IMR-90 (cell line): ENCODE measurements at regions not wholly inside any gene's neighbourhood (a gene's known extent, or its start where the extent isn't known, plus 50 kb on each side); places are given as distances from the start of the nearest gene placed in this dataset.

Source experiments
- ATAC-seq: fragments of 200-7000 bp; cut with Tn5 transposase; 2 replicates; pipeline ENCODE4 v1.9.1; 2020; ENCODE audit warnings: low read depth, mild to moderate bottlenecking, moderate library complexity
- BruUV-seq: library from RNA; stranded (reverse); fragments of 400-500 nt; replicated peaks from 2 replicates; lab custom pipeline; 2021; lab: Mats Ljungman, UMichigan
- CTCF ChIA-PET: fragments of 300-600 bp; formaldehyde crosslinking; extraction: SDS; loops from one replicate; lab custom pipeline; 2021; ENCODE audit warnings: antibody characterized with exemption; lab: Yijun Ruan, JAX
- POLR2A ChIA-PET: fragments of 300-600 bp; sonication (Branson Sonifier 250); formaldehyde crosslinking; loops from one replicate; lab custom pipeline; 2022; ENCODE audit warnings: antibody characterized with exemption; ENCODE audit not compliant: unreplicated experiment; lab: Charles Lee
- DNase-seq: peaks from one replicate; pipeline ENCODE4 v3.0.0; 2013
- H2AFZ ChIP-seq: replicated peaks from 2 replicates; pipeline ENCODE3; 2013; ENCODE audit warnings: low read length, mild to moderate bottlenecking; ENCODE audit not compliant: poor library complexity
- H2AK5ac ChIP-seq: 2 replicates; pipeline ENCODE4 v1.6.1; 2013; ENCODE audit warnings: low read depth, low read length, inconsistent platforms
- H2AK9ac ChIP-seq: replicated peaks from 2 replicates; pipeline ENCODE3; 2013; ENCODE audit warnings: mild to moderate bottlenecking, low read depth, low read length, moderate library complexity; ENCODE audit not compliant: poor library complexity
- H2BK120ac ChIP-seq: 2 replicates; pipeline ENCODE4 v1.6.1; 2013; ENCODE audit warnings: low read depth, low read length, inconsistent platforms
- H2BK15ac ChIP-seq: 3 replicates; pipeline ENCODE4 v1.6.1; 2013; ENCODE audit warnings: low read depth, low read length, inconsistent platforms
- H2BK20ac ChIP-seq: 2 replicates; pipeline ENCODE4 v1.6.1; 2013; ENCODE audit warnings: low read depth, mild to moderate bottlenecking, inconsistent platforms, low read length, moderate library complexity
- H2BK5ac ChIP-seq: 2 replicates; pipeline ENCODE4 v1.6.1; 2013; ENCODE audit warnings: mild to moderate bottlenecking, low read depth, low read length, inconsistent platforms; ENCODE audit not compliant: poor library complexity, severe bottlenecking
- H3K14ac ChIP-seq: replicated peaks from 2 replicates; pipeline ENCODE4 v1.6.1; 2013; ENCODE audit warnings: low read depth, low read length, inconsistent platforms
- H3K18ac ChIP-seq: 2 replicates; pipeline ENCODE4 v1.6.1; 2013; ENCODE audit warnings: low read depth, low read length, control low read depth
- H3K23ac ChIP-seq: 2 replicates; pipeline ENCODE4 v1.6.1; 2013; ENCODE audit warnings: low read depth, low read length, inconsistent platforms
- H3K27ac ChIP-seq: 2 replicates; pipeline ENCODE4 v1.5.1; 2013; ENCODE audit warnings: mild to moderate bottlenecking, control low read depth, low read length; ENCODE audit not compliant: insufficient read depth
- H3K27me3 ChIP-seq: 2 replicates; pipeline ENCODE4 v1.6.1; 2013; ENCODE audit warnings: low read length; ENCODE audit not compliant: control insufficient read depth, insufficient read depth
- H3K36me3 ChIP-seq: 2 replicates; pipeline ENCODE4 v1.6.1; 2013; ENCODE audit warnings: low read length, mixed read lengths; ENCODE audit not compliant: control insufficient read depth, insufficient read depth
- H3K4ac ChIP-seq: 2 replicates; pipeline ENCODE4 v1.6.1; 2013; ENCODE audit warnings: low read depth, low read length, inconsistent platforms
- H3K4me1 ChIP-seq: 2 replicates; pipeline ENCODE4 v1.6.1; 2013; ENCODE audit warnings: low read length, mixed read lengths; ENCODE audit not compliant: control insufficient read depth, insufficient read depth
- H3K4me2 ChIP-seq: 2 replicates; pipeline ENCODE4 v1.6.1; 2013; ENCODE audit warnings: low read depth, mild to moderate bottlenecking, control low read depth, low read length, moderate library complexity
- H3K4me3 ChIP-seq: 2 replicates; pipeline ENCODE4 v1.5.1; 2013; ENCODE audit warnings: low read depth, mild to moderate bottlenecking, control low read depth, low read length, moderate library complexity; ENCODE audit not compliant: insufficient read depth
- H3K56ac ChIP-seq: 2 replicates; pipeline ENCODE4 v1.6.1; 2013; ENCODE audit warnings: low read length, inconsistent platforms; ENCODE audit not compliant: insufficient read depth; ENCODE audit errors: extremely low read depth
- H3K79me1 ChIP-seq, 2 experiments: 2 replicates each; pipeline ENCODE4 v1.6.1; 2013; ENCODE audit warnings: low read length in 2 of 2, inconsistent platforms in 1 of 2, low read depth in 1 of 2
- H3K9ac ChIP-seq: 2 replicates; pipeline ENCODE4 v1.6.1; 2013; ENCODE audit warnings: low read depth, low read length, control low read depth
- H3K9me1 ChIP-seq: 2 replicates; pipeline ENCODE4 v1.6.1; 2013; ENCODE audit warnings: low read length, inconsistent platforms; ENCODE audit not compliant: insufficient read depth
- H3K9me3 ChIP-seq: 2 replicates; pipeline ENCODE4 v1.6.1; 2013; ENCODE audit warnings: low read length; ENCODE audit not compliant: control insufficient read depth, insufficient read depth
- H4K20me1 ChIP-seq: 2 replicates; pipeline ENCODE4 v1.6.1; 2013; ENCODE audit warnings: low read length, inconsistent platforms; ENCODE audit not compliant: insufficient read depth
- H4K5ac ChIP-seq: 2 replicates; pipeline ENCODE4 v1.6.1; 2013; ENCODE audit warnings: mild to moderate bottlenecking, low read depth, low read length, control low read depth
- H4K8ac ChIP-seq, 2 experiments: 2 replicates each; pipeline ENCODE4 v1.6.1; 2013; ENCODE audit warnings: low read depth in 2 of 2, low read length in 2 of 2, control low read depth in 1 of 2, inconsistent platforms in 1 of 2
- H4K91ac ChIP-seq: 2 replicates; pipeline ENCODE4 v1.6.1; 2013; ENCODE audit warnings: low read depth, low read length, inconsistent platforms; ENCODE audit not compliant: insufficient read depth
- BHLHE40 ChIP-seq: fragments of 150-350 bp; IDR thresholded peaks from 2 replicates; pipeline ENCODE4 v1.6.1; 2016; ENCODE audit warnings: mild to moderate bottlenecking, low read depth, low read length
- CEBPB ChIP-seq: IDR thresholded peaks from 2 replicates; pipeline ENCODE4 v1.6.1; 2012; ENCODE audit warnings: low read depth, low read length, improper control_type of control experiment
- CHD1 ChIP-seq: IDR thresholded peaks from 2 replicates; pipeline ENCODE4 v1.6.1; 2012; ENCODE audit warnings: low read depth, low read length, improper control_type of control experiment
- CTCF ChIP-seq: conservative IDR thresholded peaks from 2 replicates; pipeline ENCODE4 v1.5.1; 2012; ENCODE audit warnings: mild to moderate bottlenecking, low read depth, low read length, improper control_type of control experiment
- ELK1 ChIP-seq: fragments of 150-350 bp; IDR thresholded peaks from 2 replicates; pipeline ENCODE4 v1.6.1; 2016; ENCODE audit warnings: low read depth, mild to moderate bottlenecking, low read length, moderate library complexity, borderline replicate concordance
- FOS ChIP-seq: fragments of 150-350 bp; IDR thresholded peaks from 2 replicates; pipeline ENCODE4 v1.6.1; 2016; ENCODE audit warnings: low read depth, low read length
- MAFK ChIP-seq: IDR thresholded peaks from 2 replicates; pipeline ENCODE4 v1.6.1; 2012; ENCODE audit warnings: low read depth, low read length, improper control_type of control experiment
- MAZ ChIP-seq: IDR thresholded peaks from 2 replicates; pipeline ENCODE4 v1.6.1; 2012; ENCODE audit warnings: low read depth, mild to moderate bottlenecking, low read length, improper control_type of control experiment, moderate library complexity, borderline replicate concordance
- MXI1 ChIP-seq: IDR thresholded peaks from 2 replicates; pipeline ENCODE4 v1.6.1; 2012; ENCODE audit warnings: low read depth, mild to moderate bottlenecking, low read length, moderate library complexity, borderline replicate concordance
- NFE2L2 ChIP-seq: fragments of 150-350 bp; IDR thresholded peaks from 2 replicates; pipeline ENCODE4 v1.6.1; 2016; ENCODE audit warnings: low read depth, mild to moderate bottlenecking, low read length
- POLR2A ChIP-seq: IDR thresholded peaks from 2 replicates; pipeline ENCODE4 v1.6.1; 2012; ENCODE audit warnings: mild to moderate bottlenecking, low read depth, low read length
- RAD21 ChIP-seq: IDR thresholded peaks from 2 replicates; pipeline ENCODE4 v1.6.1; 2012; ENCODE audit warnings: low read length, improper control_type of control experiment
- RCOR1 ChIP-seq: IDR thresholded peaks from 2 replicates; pipeline ENCODE4 v1.6.1; 2012; ENCODE audit warnings: mild to moderate bottlenecking, low read length, improper control_type of control experiment; ENCODE audit not compliant: insufficient replicate concordance
- RFX5 ChIP-seq: IDR thresholded peaks from 2 replicates; pipeline ENCODE4 v1.8.0; 2012; ENCODE audit warnings: low read depth, mild to moderate bottlenecking, low read length, moderate library complexity
- SMC3 ChIP-seq: fragments of 150-350 bp; IDR thresholded peaks from 2 replicates; pipeline ENCODE4 v1.6.1; 2016; ENCODE audit warnings: low read depth, mild to moderate bottlenecking, antibody characterized with exemption, low read length, moderate library complexity
- USF2 ChIP-seq: fragments of 150-350 bp; IDR thresholded peaks from 2 replicates; pipeline ENCODE4 v1.6.1; 2017; ENCODE audit warnings: mild to moderate bottlenecking, antibody characterized with exemption, low read length, low read depth
- WGBS, 2 experiments: methylation state at CpG; one replicate each; pipeline versions ENCODE4 v1.1.5 to v1.1.7; 2013; ENCODE audit warnings: missing lambda C conversion rate in 2 of 2; ENCODE audit not compliant: insufficient read length in 1 of 2; ENCODE audit errors: extremely low coverage in 2 of 2; 5-methylcytosine and 5-hydroxymethylcytosine counted together
- dilution Hi-C: fragments of 300-500 bp; cut with HindIII; formaldehyde crosslinking; loops from one replicate; pipeline ENCODE4 v1.14.3; 2018; ENCODE audit warnings: low sequenced_read_pairs; ENCODE audit not compliant: unreplicated experiment
- in situ Hi-C: fragments of 300-500 bp; cut with MboI; formaldehyde crosslinking; loops from 3 replicates; pipeline ENCODE4 v1.14.3; 2019; ENCODE audit warnings: low sequenced_read_pairs, inconsistent platforms, mixed read lengths
- intact Hi-C: fragments of 100-400 bp; cut with micrococcal nuclease; formaldehyde crosslinking; loops from 2 replicates; pipeline ENCODE4 v1.10.0; 2022

GRCh38 chr13:58843567-58843966 is 1212.0 kb downstream of the PCDH17 start:
- no peak overlapping the region for H2BK20ac ChIP-seq
- H2BK5ac ChIP-seq: no peak overlapping the region
- TF ChIP-seq SMC3 (no peak), CTCF (no peak), NFE2L2 (no peak), USF2 (no peak), BHLHE40 (no peak), POLR2A (no peak), MAFK (no peak), CHD1 (no peak), MAZ (no peak), RCOR1 (no peak), RAD21 (no peak), CEBPB (no peak), MXI1 (no peak), FOS (no peak), ELK1 (no peak), RFX5 (no peak)
- no peak for ATAC-seq
- intact Hi-C loops (no loop called here), in situ Hi-C loops (no loop called here), dilution Hi-C loops (no loop called here)
- no peak overlapping the region for H2AK9ac ChIP-seq
- H3K14ac ChIP-seq: no peak overlapping the region
- no peak overlapping the region for H3K18ac ChIP-seq
- 93% methylated on average over 2 of the region's 6 CpGs; no CpG with 5 or more reads in 1 of the 2 experiments for WGBS, 2 experiments
- H4K8ac ChIP-seq: no peak overlapping the region
- BruUV-seq: no TSS peak
- no peaks in the 10 kb centered on the region for H3K36me3 ChIP-seq
- H3K56ac ChIP-seq: no peak overlapping the region
- no peak overlapping the region for H2AK5ac ChIP-seq
- peaks cover 4% of the 10 kb centered on the region; the same call in 1 of the 2 replicates for H3K9me3 ChIP-seq
- ChIA-PET POLR2A (no interaction called here), CTCF (no interaction called here)
- DNase-seq: no peak
- no peak overlapping the region for H3K4me3 ChIP-seq
- H2BK120ac ChIP-seq: no peak overlapping the region
- H3K4me2 ChIP-seq: no peak overlapping the region
- no peak overlapping the region for H2AFZ ChIP-seq
- no peaks in the 10 kb centered on the region for H3K27me3 ChIP-seq
- no peak overlapping the region for H2BK15ac ChIP-seq
- H3K4ac ChIP-seq: no peak overlapping the region
- no peaks in the 10 kb centered on the region for H3K79me1 ChIP-seq
- no peak overlapping the region for H3K9ac ChIP-seq
- H3K9me1 ChIP-seq: no peaks in the 10 kb centered on the region
- no peak overlapping the region for H4K91ac ChIP-seq
- no peak overlapping the region for H3K23ac ChIP-seq
- no peak overlapping the region for H3K27ac ChIP-seq
- H3K4me1 ChIP-seq: no peaks in the 10 kb centered on the region
- H4K20me1 ChIP-seq: no peaks in the 10 kb centered on the region
- no peak overlapping the region for H4K5ac ChIP-seq
